Breast epithelium (tissue), 3 donors: ENCODE measurements at regions not wholly inside any gene's neighbourhood (a gene's known extent, or its start where the extent isn't known, plus 50 kb on each side); places are given as distances from the start of the nearest gene placed in this dataset.

Experiments
- POLR2A ChIP-seq: fragments of 450-650 bp; IDR thresholded peaks from one replicate; pipeline ENCODE4 v1.6.1; 2016; ENCODE audit warnings: antibody characterized with exemption, mild to moderate bottlenecking, moderate library complexity
- TF ChIP-seq, protein P1 (sequence below), 3 donors: fragments of 450-650 bp; IDR thresholded peaks; one replicate each; pipeline ENCODE4 v1.5.1; 2016 to 2017; ENCODE audit warnings: antibody characterized with exemption in 3 of 3, mild to moderate bottlenecking in 3 of 3, moderate library complexity in 3 of 3

DNA sequence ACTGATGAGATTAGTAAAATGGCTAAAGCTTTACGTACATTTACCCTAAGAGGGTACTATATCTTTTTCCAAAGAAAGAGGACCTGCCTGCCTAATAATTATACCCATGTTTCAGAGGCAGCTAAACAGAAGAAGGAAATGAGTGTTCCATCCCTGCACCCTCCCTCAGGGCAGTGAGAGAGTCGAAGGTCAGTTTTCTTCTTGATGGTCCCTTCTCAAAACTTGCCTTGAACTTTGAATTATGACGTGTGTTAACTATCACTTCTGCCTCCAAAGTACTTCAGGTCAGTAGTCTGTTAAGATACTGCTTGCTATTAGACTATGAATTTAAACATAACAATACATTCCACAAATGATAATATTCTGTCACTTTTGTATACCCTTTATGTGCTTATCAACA is 294.8 kb upstream of the CHRM3 start:
- TF ChIP-seq, protein P1, sequence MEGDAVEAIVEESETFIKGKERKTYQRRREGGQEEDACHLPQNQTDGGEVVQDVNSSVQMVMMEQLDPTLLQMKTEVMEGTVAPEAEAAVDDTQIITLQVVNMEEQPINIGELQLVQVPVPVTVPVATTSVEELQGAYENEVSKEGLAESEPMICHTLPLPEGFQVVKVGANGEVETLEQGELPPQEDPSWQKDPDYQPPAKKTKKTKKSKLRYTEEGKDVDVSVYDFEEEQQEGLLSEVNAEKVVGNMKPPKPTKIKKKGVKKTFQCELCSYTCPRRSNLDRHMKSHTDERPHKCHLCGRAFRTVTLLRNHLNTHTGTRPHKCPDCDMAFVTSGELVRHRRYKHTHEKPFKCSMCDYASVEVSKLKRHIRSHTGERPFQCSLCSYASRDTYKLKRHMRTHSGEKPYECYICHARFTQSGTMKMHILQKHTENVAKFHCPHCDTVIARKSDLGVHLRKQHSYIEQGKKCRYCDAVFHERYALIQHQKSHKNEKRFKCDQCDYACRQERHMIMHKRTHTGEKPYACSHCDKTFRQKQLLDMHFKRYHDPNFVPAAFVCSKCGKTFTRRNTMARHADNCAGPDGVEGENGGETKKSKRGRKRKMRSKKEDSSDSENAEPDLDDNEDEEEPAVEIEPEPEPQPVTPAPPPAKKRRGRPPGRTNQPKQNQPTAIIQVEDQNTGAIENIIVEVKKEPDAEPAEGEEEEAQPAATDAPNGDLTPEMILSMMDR (IDR thresholded peaks at IDR 0.05): no peak
- no peak for TF ChIP-seq POLR2A
